GM23248 (cell line): ENCODE measurements at regions not wholly inside any gene's neighbourhood (a gene's known extent, or its start where the extent isn't known, plus 50 kb on each side); places are given as distances from the start of the nearest gene placed in this dataset.

Source experiments
- DNase-seq: peaks from one replicate; pipeline ENCODE4 v3.0.0-alpha.2; 2015
- H2AFZ ChIP-seq: fragments of 200-600 bp; sonication (generic); 2 replicates; pipeline ENCODE4 v1.6.1; 2016; ENCODE audit warnings: antibody characterized with exemption
- H3F3A ChIP-seq: fragments of 200-600 bp; sonication (generic); 2 replicates; pipeline ENCODE4 v1.6.1; 2016; ENCODE audit warnings: mild to moderate bottlenecking, antibody characterized with exemption, mixed run types; ENCODE audit not compliant: insufficient read depth
- H3K27ac ChIP-seq: fragments of 200-600 bp; sonication (generic); 2 replicates; pipeline ENCODE4 v1.5.1; 2016; ENCODE audit warnings: mild to moderate bottlenecking
- H3K27me3 ChIP-seq: fragments of 200-600 bp; sonication (generic); replicated peaks from 2 replicates; pipeline ENCODE4 v1.6.1; 2016; ENCODE audit warnings: mild to moderate bottlenecking; ENCODE audit not compliant: insufficient read depth
- H3K36me3 ChIP-seq: fragments of 200-600 bp; sonication (generic); 2 replicates; pipeline ENCODE4 v1.6.1; 2016; ENCODE audit warnings: low read depth, mild to moderate bottlenecking
- H3K4me1 ChIP-seq: fragments of 200-600 bp; sonication (generic); 2 replicates; pipeline ENCODE4 v1.6.1; 2016; ENCODE audit warnings: mild to moderate bottlenecking; ENCODE audit not compliant: insufficient read depth
- H3K4me2 ChIP-seq: fragments of 200-600 bp; sonication (generic); one replicate; pipeline ENCODE4 v1.6.1; 2016; ENCODE audit warnings: mild to moderate bottlenecking; ENCODE audit not compliant: unreplicated experiment
- H3K4me3 ChIP-seq: fragments of 200-600 bp; sonication (generic); 2 replicates; pipeline ENCODE4 v1.5.1; 2016; ENCODE audit warnings: mild to moderate bottlenecking
- H3K79me2 ChIP-seq: fragments of 200-600 bp; sonication (generic); 2 replicates; pipeline ENCODE4 v1.6.1; 2016; ENCODE audit warnings: mild to moderate bottlenecking; ENCODE audit not compliant: insufficient read depth
- H3K9ac ChIP-seq: fragments of 200-600 bp; sonication (generic); 2 replicates; pipeline ENCODE4 v1.6.1; 2016; ENCODE audit warnings: mild to moderate bottlenecking
- H3K9me2 ChIP-seq: fragments of 200-600 bp; sonication (generic); 2 replicates; pipeline ENCODE4 v1.6.1; 2016; ENCODE audit warnings: mixed run types, mild to moderate bottlenecking, moderate library complexity; ENCODE audit not compliant: insufficient read depth
- H3K9me3 ChIP-seq: fragments of 200-600 bp; sonication (generic); one replicate; pipeline ENCODE4 v1.6.1; 2017; ENCODE audit warnings: low read depth
- H4K20me1 ChIP-seq: fragments of 200-600 bp; sonication (generic); 2 replicates; pipeline ENCODE4 v1.6.0; 2016; ENCODE audit not compliant: insufficient read depth
- EZH2 ChIP-seq: fragments of 200-600 bp; sonication (generic); IDR thresholded peaks from 2 replicates; pipeline ENCODE4 v1.6.1; 2018; ENCODE audit warnings: antibody characterized with exemption, mild to moderate bottlenecking; ENCODE audit not compliant: insufficient read depth, poor library complexity, severe bottlenecking
- EZH2phosphoT487 ChIP-seq: fragments of 200-600 bp; sonication (generic); IDR thresholded peaks from 2 replicates; pipeline ENCODE4 v1.6.1; 2018; ENCODE audit warnings: antibody characterized with exemption, moderate library complexity, mild to moderate bottlenecking, low read depth; ENCODE audit not compliant: insufficient read depth
- WGBS, 2 experiments: methylation state at CpG; one replicate each; pipeline ENCODE4 v1.1.6; 2015 to 2017; ENCODE audit warnings: low lambda C conversion rate in 2 of 2, low coverage in 1 of 2; ENCODE audit errors: missing lambda C conversion rate in 2 of 2; 5-methylcytosine and 5-hydroxymethylcytosine counted together
- in situ Hi-C: fragments of 300-500 bp; cut with MboI; formaldehyde crosslinking; loops from 2 replicates; pipeline ENCODE4 v1.15.0; 2020

GRCh38 chr6:23455754-23456153 lies 670.3 kb upstream of the NRSN1 start:
- Histone ChIP-seq H3K4me2 (no peak overlapping the region), H3K27ac (no peak overlapping the region), H3F3A (no peaks in the 10 kb centered on the region), H3K4me1 (no peaks in the 10 kb centered on the region), H2AFZ (no peak overlapping the region), H3K27me3 (no peaks in the 10 kb centered on the region), H4K20me1 (no peaks in the 10 kb centered on the region), H3K9me2 (no peaks in the 10 kb centered on the region), H3K36me3 (no peaks in the 10 kb centered on the region), H3K9me3 (no peaks in the 10 kb centered on the region), H3K4me3 (no peak overlapping the region), H3K79me2 (no peaks in the 10 kb centered on the region), H3K9ac (no peak overlapping the region)
- 65% methylated on average over 2 of the region's 2 CpGs for WGBS, 2 experiments
- DNase-seq = no peak
- TF ChIP-seq EZH2phosphoT487 (no peak), EZH2 (no peak)
- in situ Hi-C loops = no loop called here

- Histone ChIP-seq H2AFZ (no peak overlapping the region), H3K4me2 (no peak overlapping the region), H3K9me2 (no peaks in the 10 kb centered on the region), H4K20me1 (no peaks in the 10 kb centered on the region), H3K9me3 (no peaks in the 10 kb centered on the region), H3K9ac (no peak overlapping the region), H3K36me3 (no peaks in the 10 kb centered on the region), H3K27me3 (no peaks in the 10 kb centered on the region), H3K4me1 (no peaks in the 10 kb centered on the region), H3K79me2 (no peaks in the 10 kb centered on the region), H3K4me3 (no peak overlapping the region), H3F3A (no peaks in the 10 kb centered on the region), H3K27ac (no peak overlapping the region)
- no peak for DNase-seq
- TF ChIP-seq EZH2 = no peak
- no peak for TF ChIP-seq EZH2phosphoT487
- in situ Hi-C loops = no loop called here
Measured at GRCh38 chr6:23456396-23456795, 669.6 kb upstream of the NRSN1 start.

GRCh38 chr6:23457321-23457720 lies 668.7 kb upstream of the NRSN1 start:
- Histone ChIP-seq H3K4me2 (no peak overlapping the region), H3K4me1 (no peaks in the 10 kb centered on the region), H3K79me2 (no peaks in the 10 kb centered on the region), H3K9me3 (no peaks in the 10 kb centered on the region), H3K36me3 (no peaks in the 10 kb centered on the region), H3F3A (no peaks in the 10 kb centered on the region), H3K9ac (no peak overlapping the region), H3K27me3 (no peaks in the 10 kb centered on the region), H3K27ac (no peak overlapping the region), H2AFZ (no peak overlapping the region), H3K4me3 (no peak overlapping the region), H3K9me2 (no peaks in the 10 kb centered on the region), H4K20me1 (no peaks in the 10 kb centered on the region)
- WGBS, 2 experiments = 72 to 89% methylated on average over 2 of the region's 2 CpGs
- no peak for DNase-seq
- in situ Hi-C loops = no loop called here
- TF ChIP-seq EZH2 (no peak), EZH2phosphoT487 (no peak)

DNA sequence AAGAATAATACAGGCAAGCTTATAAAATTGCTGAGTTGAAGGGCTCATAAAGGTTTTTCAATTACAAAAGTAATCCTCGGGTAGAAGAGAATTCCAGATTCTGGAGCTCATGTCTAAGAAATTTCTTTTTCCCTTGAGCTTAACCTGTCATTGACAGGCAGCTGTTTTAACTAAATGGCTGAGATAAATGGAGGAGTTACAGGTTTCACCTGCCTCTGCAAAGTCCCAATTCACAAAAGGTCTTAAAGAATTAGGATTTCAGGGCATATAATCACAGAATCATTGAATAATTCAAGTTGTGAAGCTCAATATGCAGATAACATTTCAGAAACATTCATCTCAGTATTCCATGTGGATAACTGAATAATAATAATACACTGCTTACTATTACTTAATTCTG lies 660.1 kb upstream of the NRSN1 start:
- no peak overlapping the region for H2AFZ ChIP-seq
- no peaks in the 10 kb centered on the region for H3K27me3 ChIP-seq
- no peaks in the 10 kb centered on the region for H3K79me2 ChIP-seq
- no peak overlapping the region for H3K9ac ChIP-seq
- no peak overlapping the region for H3K27ac ChIP-seq
- DNase-seq = no peak
- WGBS, 2 experiments = 0 to 3% methylated on average over 1 of the region's 1 CpG
- no peaks in the 10 kb centered on the region for H3K9me2 ChIP-seq
- no peaks in the 10 kb centered on the region for H3K36me3 ChIP-seq
- no peaks in the 10 kb centered on the region for H3K4me1 ChIP-seq
- H3K4me3 ChIP-seq = no peak overlapping the region
- no peaks in the 10 kb centered on the region for H4K20me1 ChIP-seq
- no peaks in the 10 kb centered on the region for H3K9me3 ChIP-seq
- in situ Hi-C loops = no loop called here
- TF ChIP-seq EZH2 (no peak), EZH2phosphoT487 (no peak)
- H3K4me2 ChIP-seq = no peak overlapping the region
- H3F3A ChIP-seq = no peaks in the 10 kb centered on the region

DNA sequence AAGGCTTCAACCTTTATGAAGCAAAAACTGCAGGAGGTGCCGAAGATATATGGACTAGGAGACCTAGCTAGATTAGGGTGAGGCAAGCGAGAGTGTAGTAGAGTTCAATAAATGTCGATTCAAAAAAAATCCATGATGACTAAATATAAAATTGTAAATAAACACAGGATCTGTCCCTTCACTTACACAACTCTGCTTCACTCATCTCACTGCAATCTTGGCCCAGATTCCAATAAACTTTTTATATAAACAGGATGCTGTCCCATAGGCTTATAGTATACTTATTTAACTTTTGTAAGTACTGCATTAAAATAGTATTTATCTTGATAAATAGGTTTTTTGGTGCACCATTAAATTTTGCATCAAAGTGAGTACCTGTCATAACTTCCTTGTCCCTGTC lies 648.4 kb upstream of the NRSN1 start:
- no peaks in the 10 kb centered on the region for H3K79me2 ChIP-seq
- H2AFZ ChIP-seq = no peak overlapping the region
- TF ChIP-seq EZH2phosphoT487 = no peak
- no peak for TF ChIP-seq EZH2
- no peaks in the 10 kb centered on the region for H3K9me2 ChIP-seq
- H3K27me3 ChIP-seq = no peaks in the 10 kb centered on the region
- no peaks in the 10 kb centered on the region for H3F3A ChIP-seq
- no peaks in the 10 kb centered on the region for H3K4me1 ChIP-seq
- DNase-seq = no peak
- no peaks in the 10 kb centered on the region for H4K20me1 ChIP-seq
- no peaks in the 10 kb centered on the region for H3K9me3 ChIP-seq
- H3K4me2 ChIP-seq = no peak overlapping the region
- H3K36me3 ChIP-seq = no peaks in the 10 kb centered on the region
- no peak overlapping the region for H3K27ac ChIP-seq
- 50 to 60% methylated on average over 3 of the region's 3 CpGs for WGBS, 2 experiments
- no peak overlapping the region for H3K9ac ChIP-seq
- no peak overlapping the region for H3K4me3 ChIP-seq
- in situ Hi-C loops = no loop called here
